ENCODE measurements at regions not wholly inside any gene's neighbourhood (a gene's known extent, or its start where the extent isn't known, plus 50 kb on each side); places are given as distances from the start of the nearest gene placed in this dataset.
"Not testable (repeated sequence)": the region's sequence is repeated elsewhere in the genome, so short reads cannot be mapped to it uniquely, and the experiment has no call there.

GRCh38 chr22:10730706-10731105 is 4797.3 kb upstream of the OR11H1 start:
- peaks cover 47 to 65% (median 52%) of the 10 kb centered on the region in 3 experiments for H3K36me3 Mint-ChIP-seq (ENCODE audit: insufficient read depth in 1 of 3, low read depth in 3 of 3)
- H3K4me1 ChIP-seq (ENCODE audit: insufficient read depth, low read length); H3T11ph ChIP-seq (ENCODE audit: low read length); H2AFZ ChIP-seq (ENCODE audit: low read length); H3K56ac ChIP-seq (ENCODE audit: insufficient read length, low read depth, low read length); H4K8ac ChIP-seq (replicated peaks; ENCODE audit: insufficient read length, low read depth, low read length); H3K4ac ChIP-seq (ENCODE audit: low read depth, low read length); H3K9ac ChIP-seq (ENCODE audit: extremely low read depth, insufficient read length, low read length); H3K27me3 ChIP-seq (ENCODE audit: insufficient read depth, low read length); H2BK5ac ChIP-seq (ENCODE audit: insufficient read length, low read length); H3K4me2 ChIP-seq (ENCODE audit: insufficient read depth, insufficient read length, low read length); H3K4me1 Mint-ChIP-seq; H3K23me2 ChIP-seq (ENCODE audit: insufficient read length, low read depth, low read length, poor library complexity, severe bottlenecking); H3K18ac ChIP-seq (ENCODE audit: insufficient read length, low read depth, low read length); H4K5ac ChIP-seq (ENCODE audit: insufficient read length, low read depth, low read length); H4K20me1 ChIP-seq (ENCODE audit: control insufficient read depth, insufficient read depth, insufficient read length); DNase-seq; H2BK20ac ChIP-seq (ENCODE audit: low read depth, low read length, poor library complexity, severe bottlenecking); H2BK15ac ChIP-seq (ENCODE audit: low read depth, low read length); H3K79me2 ChIP-seq (ENCODE audit: insufficient read depth, low read length); H3K23ac ChIP-seq (ENCODE audit: insufficient read length, low read depth, low read length); H2BK12ac ChIP-seq (ENCODE audit: insufficient read length, low read depth, low read length); H3K79me1 ChIP-seq (ENCODE audit: insufficient read depth, low read depth, low read length, poor library complexity, severe bottlenecking); H2AK5ac ChIP-seq (ENCODE audit: insufficient read length, low read length); H4K91ac ChIP-seq (ENCODE audit: insufficient read length, low read depth, low read length); H3K27ac Mint-ChIP-seq; H3K4me3 Mint-ChIP-seq; H3K14ac ChIP-seq (ENCODE audit: insufficient read depth, low read length); H3K27ac ChIP-seq (ENCODE audit: insufficient read length, low read depth, low read length); H2BK120ac ChIP-seq (ENCODE audit: low read depth, low read length, poor library complexity, severe bottlenecking): not testable (repeated sequence)
- H3K9me3 Mint-ChIP-seq = peaks cover 87 to 88% of the 10 kb centered on the region in 2 experiments
- WGBS (ENCODE audit: extremely low coverage, insufficient read length, low lambda C conversion rate) = no CpG with 5 or more reads among the region's 4 CpGs
- H3K9me3 ChIP-seq (ENCODE audit: control insufficient read depth, low read depth, low read length) = peaks cover 81% of the 10 kb centered on the region
- peaks cover 30% of the 10 kb centered on the region for H3K27me3 Mint-ChIP-seq (ENCODE audit: low read depth)

GRCh38 chr22:10731246-10731974 is 4796.6 kb upstream of the OR11H1 start:
- not testable (repeated sequence) for H4K8ac ChIP-seq (replicated peaks; ENCODE audit: insufficient read length, low read depth, low read length); H4K91ac ChIP-seq (ENCODE audit: insufficient read length, low read depth, low read length); H3K9ac ChIP-seq (ENCODE audit: extremely low read depth, insufficient read length, low read length); H4K20me1 ChIP-seq (ENCODE audit: control insufficient read depth, insufficient read depth, insufficient read length); H2BK5ac ChIP-seq (ENCODE audit: insufficient read length, low read length); H3K4me3 Mint-ChIP-seq; H3K23ac ChIP-seq (ENCODE audit: insufficient read length, low read depth, low read length); H3K27me3 ChIP-seq (ENCODE audit: insufficient read depth, low read length); H3K79me1 ChIP-seq (ENCODE audit: insufficient read depth, low read depth, low read length, poor library complexity, severe bottlenecking); H2AFZ ChIP-seq (ENCODE audit: low read length); H3K14ac ChIP-seq (ENCODE audit: insufficient read depth, low read length); H2BK20ac ChIP-seq (ENCODE audit: low read depth, low read length, poor library complexity, severe bottlenecking); H2BK15ac ChIP-seq (ENCODE audit: low read depth, low read length); H3K56ac ChIP-seq (ENCODE audit: insufficient read length, low read depth, low read length); H3K4me2 ChIP-seq (ENCODE audit: insufficient read depth, insufficient read length, low read length); H2BK12ac ChIP-seq (ENCODE audit: insufficient read length, low read depth, low read length); H3K27ac ChIP-seq (ENCODE audit: insufficient read length, low read depth, low read length); H3K23me2 ChIP-seq (ENCODE audit: insufficient read length, low read depth, low read length, poor library complexity, severe bottlenecking); H3K79me2 ChIP-seq (ENCODE audit: insufficient read depth, low read length); H3K4ac ChIP-seq (ENCODE audit: low read depth, low read length); H3K18ac ChIP-seq (ENCODE audit: insufficient read length, low read depth, low read length); H3T11ph ChIP-seq (ENCODE audit: low read length); H3K4me1 Mint-ChIP-seq; H2BK120ac ChIP-seq (ENCODE audit: low read depth, low read length, poor library complexity, severe bottlenecking); H4K5ac ChIP-seq (ENCODE audit: insufficient read length, low read depth, low read length); DNase-seq; H3K4me1 ChIP-seq (ENCODE audit: insufficient read depth, low read length); H3K27ac Mint-ChIP-seq; H2AK5ac ChIP-seq (ENCODE audit: insufficient read length, low read length)
- Mint-ChIP-seq H3K27me3 (ENCODE audit: low read depth) (peaks cover 30% of the 10 kb centered on the region), H3K36me3 (ENCODE audit: insufficient read depth in 1 of 3, low read depth in 3 of 3) (peaks cover 46 to 64% (median 52%) of the 10 kb centered on the region in 3 experiments), H3K9me3 (peaks cover 88% of the 10 kb centered on the region in 2 experiments)
- no CpG with 5 or more reads among the region's 9 CpGs for WGBS (ENCODE audit: extremely low coverage, insufficient read length, low lambda C conversion rate)
- peaks cover 75% of the 10 kb centered on the region for H3K9me3 ChIP-seq (ENCODE audit: control insufficient read depth, low read depth, low read length)
